H9 (cell line): ENCODE measurements at regions not wholly inside any gene's neighbourhood (a gene's known extent, or its start where the extent isn't known, plus 50 kb on each side); places are given as distances from the start of the nearest gene placed in this dataset.

Experiments
- DNase-seq: peaks from one replicate; pipeline ENCODE4 v3.0.0-alpha.2; 2017
- H2AFZ ChIP-seq: one replicate; pipeline ENCODE4 v1.6.1; 2013; ENCODE audit warnings: mild to moderate bottlenecking, low read length, control low read depth, moderate library complexity
- H2AK5ac ChIP-seq: 2 replicates; pipeline ENCODE4 v1.6.1; 2013; ENCODE audit warnings: low read length, control low read depth, mixed read lengths; ENCODE audit not compliant: insufficient read length
- H2BK120ac ChIP-seq: one replicate; pipeline ENCODE4 v1.6.1; 2013; ENCODE audit warnings: low read depth, mild to moderate bottlenecking, low read length, control low read depth, inconsistent platforms; ENCODE audit not compliant: poor library complexity, severe bottlenecking
- H2BK12ac ChIP-seq: 2 replicates; pipeline ENCODE4 v1.6.1; 2013; ENCODE audit warnings: low read length, control low read depth, mixed read lengths, low read depth; ENCODE audit not compliant: insufficient read length
- H2BK15ac ChIP-seq: 2 replicates; pipeline ENCODE4 v1.6.1; 2013; ENCODE audit warnings: low read depth, low read length, control low read depth
- H2BK20ac ChIP-seq: one replicate; pipeline ENCODE4 v1.6.1; 2013; ENCODE audit warnings: low read depth, mild to moderate bottlenecking, low read length, control low read depth, inconsistent platforms; ENCODE audit not compliant: poor library complexity, severe bottlenecking
- H2BK5ac ChIP-seq: 2 replicates; pipeline ENCODE4 v1.6.1; 2013; ENCODE audit warnings: low read length, control low read depth, mixed read lengths; ENCODE audit not compliant: insufficient read length
- H3K14ac ChIP-seq: 2 replicates; pipeline ENCODE4 v1.6.1; 2013; ENCODE audit warnings: low read length, control low read depth; ENCODE audit not compliant: insufficient read depth
- H3K18ac ChIP-seq: 2 replicates; pipeline ENCODE4 v1.6.1; 2013; ENCODE audit warnings: low read depth, mild to moderate bottlenecking, mixed read lengths, low read length, control low read depth; ENCODE audit not compliant: insufficient read length
- H3K23ac ChIP-seq: 2 replicates; pipeline ENCODE4 v1.6.1; 2013; ENCODE audit warnings: low read length, control low read depth, mixed read lengths, low read depth; ENCODE audit not compliant: insufficient read length
- H3K23me2 ChIP-seq: 2 replicates; pipeline ENCODE4 v1.6.1; 2013; ENCODE audit warnings: low read depth, mild to moderate bottlenecking, mixed read lengths, low read length, control low read depth; ENCODE audit not compliant: insufficient read length, poor library complexity, severe bottlenecking
- H3K27ac ChIP-seq: 2 replicates; pipeline ENCODE4 v1.5.1; 2013; ENCODE audit warnings: low read length, control low read depth, mixed read lengths, low read depth; ENCODE audit not compliant: insufficient read length
- H3K27me3 ChIP-seq: 2 replicates; pipeline ENCODE4 v1.6.1; 2013; ENCODE audit warnings: low read length, control low read depth, inconsistent platforms; ENCODE audit not compliant: insufficient read depth
- H3K4ac ChIP-seq: 2 replicates; pipeline ENCODE4 v1.6.1; 2013; ENCODE audit warnings: low read depth, mild to moderate bottlenecking, control low read depth, inconsistent platforms, low read length, moderate library complexity
- H3K4me1 ChIP-seq: 2 replicates; pipeline ENCODE4 v1.6.1; 2013; ENCODE audit warnings: low read length, control low read depth, inconsistent platforms; ENCODE audit not compliant: insufficient read depth
- H3K4me2 ChIP-seq: 2 replicates; pipeline ENCODE4 v1.6.1; 2013; ENCODE audit warnings: low read length, control low read depth, mixed read lengths; ENCODE audit not compliant: insufficient read length, insufficient read depth
- H3K56ac ChIP-seq: 2 replicates; pipeline ENCODE4 v1.6.1; 2013; ENCODE audit warnings: low read depth, mild to moderate bottlenecking, mixed read lengths, low read length, control low read depth; ENCODE audit not compliant: insufficient read length
- H3K79me1 ChIP-seq: 2 replicates; pipeline ENCODE4 v1.6.1; 2013; ENCODE audit warnings: low read depth, mild to moderate bottlenecking, moderate library complexity, low read length, control low read depth, inconsistent platforms; ENCODE audit not compliant: insufficient read depth, poor library complexity, severe bottlenecking
- H3K79me2 ChIP-seq: 2 replicates; pipeline ENCODE4 v1.6.1; 2013; ENCODE audit warnings: low read length, control low read depth, inconsistent platforms; ENCODE audit not compliant: insufficient read depth
- H3K9ac ChIP-seq: 2 replicates; pipeline ENCODE4 v1.6.1; 2013; ENCODE audit warnings: low read length, control low read depth, mixed read lengths; ENCODE audit not compliant: insufficient read length; ENCODE audit errors: extremely low read depth
- H3K9me3 ChIP-seq: one replicate; pipeline ENCODE4 v1.6.1; 2013; ENCODE audit warnings: low read depth, low read length, inconsistent platforms; ENCODE audit not compliant: control insufficient read depth
- H3T11ph ChIP-seq: one replicate; pipeline ENCODE4 v1.6.1; 2013; ENCODE audit warnings: mild to moderate bottlenecking, low read length, control low read depth, inconsistent platforms
- H4K20me1 ChIP-seq: one replicate; pipeline ENCODE4 v1.6.1; 2013; ENCODE audit not compliant: control insufficient read depth, insufficient read length, insufficient read depth
- H4K5ac ChIP-seq: 2 replicates; pipeline ENCODE4 v1.6.1; 2013; ENCODE audit warnings: low read depth, mild to moderate bottlenecking, mixed read lengths, low read length, control low read depth; ENCODE audit not compliant: insufficient read length
- H4K8ac ChIP-seq: replicated peaks from 2 replicates; pipeline ENCODE4 v1.6.1; 2013; ENCODE audit warnings: low read length, control low read depth, mixed read lengths, low read depth; ENCODE audit not compliant: insufficient read length
- H4K91ac ChIP-seq: 2 replicates; pipeline ENCODE4 v1.6.1; 2013; ENCODE audit warnings: low read depth, mild to moderate bottlenecking, moderate library complexity, mixed read lengths, low read length, control low read depth; ENCODE audit not compliant: insufficient read length
- H3K27ac Mint-ChIP-seq, 3 experiments: 2 replicates in 2 of 3; 3 replicates in 1 of 3; pipeline ENCODE4 v1.8.0; 2020 to 2021; ENCODE audit warnings: mixed read lengths in 3 of 3, mild to moderate bottlenecking in 1 of 3, moderate library complexity in 1 of 3
- H3K27me3 Mint-ChIP-seq: 2 replicates; pipeline ENCODE4 v1.8.0; 2021; ENCODE audit warnings: low read depth, mild to moderate bottlenecking, moderate library complexity, mixed read lengths
- H3K36me3 Mint-ChIP-seq, 3 experiments: 2 replicates in 2 of 3; 3 replicates in 1 of 3; pipeline ENCODE4 v1.8.0; 2020 to 2021; ENCODE audit warnings: low read depth in 3 of 3, mixed read lengths in 3 of 3; ENCODE audit not compliant: insufficient read depth in 1 of 3
- H3K4me1 Mint-ChIP-seq, 2 experiments: 2 replicates each; pipeline ENCODE4 v1.8.0; 2020; ENCODE audit warnings: mixed read lengths in 2 of 2
- H3K4me3 Mint-ChIP-seq, 2 experiments: 2 replicates in 1 of 2; 3 replicates in 1 of 2; pipeline ENCODE4 v1.8.0; 2020 to 2021; ENCODE audit warnings: mild to moderate bottlenecking in 2 of 2, mixed read lengths in 2 of 2, moderate library complexity in 1 of 2
- H3K9me3 Mint-ChIP-seq, 2 experiments: 2 replicates in 1 of 2; 3 replicates in 1 of 2; pipeline ENCODE4 v1.8.0; 2020; ENCODE audit warnings: mild to moderate bottlenecking in 2 of 2, mixed read lengths in 2 of 2, moderate library complexity in 1 of 2
- WGBS: extraction: QIAGEN DNeasy Blood & Tissue Kit; methylation state at CpG from one replicate; pipeline ENCODE4 v1.1.7; 2013; ENCODE audit warnings: missing lambda C conversion rate, low lambda C conversion rate, mixed read lengths; ENCODE audit not compliant: insufficient read length; ENCODE audit errors: extremely low coverage; 5-methylcytosine and 5-hydroxymethylcytosine counted together
- TF ChIP-seq, protein P1 (sequence below): fragments of 200-600 bp; sonication (generic); conservative IDR thresholded peaks from 3 replicates; pipeline ENCODE4 v1.8.0; 2021; ENCODE audit warnings: antibody characterized with exemption, mild to moderate bottlenecking

DNA sequence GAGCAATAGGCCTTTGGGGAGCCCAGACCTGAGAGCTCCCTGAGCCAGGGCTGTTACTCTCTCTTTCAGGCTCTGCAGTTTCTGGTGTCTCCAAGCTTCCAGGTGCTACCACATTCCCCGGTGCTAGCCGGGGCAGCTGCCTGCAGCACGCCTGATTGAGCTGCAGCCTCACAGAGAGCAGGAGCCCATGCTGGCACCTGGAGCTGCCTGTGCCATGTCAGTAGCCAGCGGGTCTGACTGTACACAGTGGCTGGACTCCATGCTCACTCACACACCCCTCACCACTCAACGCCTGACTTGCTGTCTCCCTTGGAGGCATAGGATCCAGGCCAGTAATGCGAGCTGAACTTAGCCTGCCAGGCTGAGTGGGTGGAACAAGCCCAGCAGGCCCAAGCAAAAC lies 800.4 kb upstream of the AGA start:
- H3T11ph ChIP-seq: no peak overlapping the region
- H3K18ac ChIP-seq: no peak overlapping the region
- no peak overlapping the region for H2BK5ac ChIP-seq

More for the DNA sequence above, 800.4 kb upstream of the AGA start:
- H3K9ac ChIP-seq: no peak overlapping the region
- no peak overlapping the region for H4K5ac ChIP-seq
- H3K23me2 ChIP-seq: no peaks in the 10 kb centered on the region
- no peaks in the 10 kb centered on the region for H4K20me1 ChIP-seq
- no peak overlapping the region for H2AFZ ChIP-seq
- H3K27me3 ChIP-seq: no peaks in the 10 kb centered on the region
- H3K9me3 Mint-ChIP-seq: peaks cover 19% of the 10 kb centered on the region in 2 experiments; a peak in 4 of 5 replicates
- H2BK12ac ChIP-seq: no peak overlapping the region
- H3K4me3 Mint-ChIP-seq: no peak overlapping the region
- H2BK15ac ChIP-seq: no peak overlapping the region
- H3K14ac ChIP-seq: no peak overlapping the region
- TF ChIP-seq, protein P1, sequence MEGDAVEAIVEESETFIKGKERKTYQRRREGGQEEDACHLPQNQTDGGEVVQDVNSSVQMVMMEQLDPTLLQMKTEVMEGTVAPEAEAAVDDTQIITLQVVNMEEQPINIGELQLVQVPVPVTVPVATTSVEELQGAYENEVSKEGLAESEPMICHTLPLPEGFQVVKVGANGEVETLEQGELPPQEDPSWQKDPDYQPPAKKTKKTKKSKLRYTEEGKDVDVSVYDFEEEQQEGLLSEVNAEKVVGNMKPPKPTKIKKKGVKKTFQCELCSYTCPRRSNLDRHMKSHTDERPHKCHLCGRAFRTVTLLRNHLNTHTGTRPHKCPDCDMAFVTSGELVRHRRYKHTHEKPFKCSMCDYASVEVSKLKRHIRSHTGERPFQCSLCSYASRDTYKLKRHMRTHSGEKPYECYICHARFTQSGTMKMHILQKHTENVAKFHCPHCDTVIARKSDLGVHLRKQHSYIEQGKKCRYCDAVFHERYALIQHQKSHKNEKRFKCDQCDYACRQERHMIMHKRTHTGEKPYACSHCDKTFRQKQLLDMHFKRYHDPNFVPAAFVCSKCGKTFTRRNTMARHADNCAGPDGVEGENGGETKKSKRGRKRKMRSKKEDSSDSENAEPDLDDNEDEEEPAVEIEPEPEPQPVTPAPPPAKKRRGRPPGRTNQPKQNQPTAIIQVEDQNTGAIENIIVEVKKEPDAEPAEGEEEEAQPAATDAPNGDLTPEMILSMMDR: no peak
- DNase-seq: no peak
- no peak overlapping the region for H3K4me2 ChIP-seq
- no peaks in the 10 kb centered on the region for H3K9me3 ChIP-seq
- peaks cover 0 to 13% (median 4%) of the 10 kb centered on the region in 3 experiments; a peak in 4 of 7 replicates for H3K36me3 Mint-ChIP-seq
- H2BK20ac ChIP-seq: no peak overlapping the region
- no peak overlapping the region for H2BK120ac ChIP-seq
- no peak overlapping the region for H3K27ac Mint-ChIP-seq
- no peaks in the 10 kb centered on the region for H3K79me1 ChIP-seq
- no peaks in the 10 kb centered on the region for H3K4me1 Mint-ChIP-seq
- no peaks in the 10 kb centered on the region for H3K79me2 ChIP-seq
- H3K23ac ChIP-seq: no peak overlapping the region
- H3K27me3 Mint-ChIP-seq: no peaks in the 10 kb centered on the region
- H3K4me1 ChIP-seq: no peaks in the 10 kb centered on the region
- H3K4ac ChIP-seq: no peak overlapping the region
- H4K91ac ChIP-seq: no peak overlapping the region
- H2AK5ac ChIP-seq: no peak overlapping the region
- WGBS: no CpG with 5 or more reads among the region's 6 CpGs
- no peak overlapping the region for H3K27ac ChIP-seq
- no peak overlapping the region for H3K56ac ChIP-seq
- no peak overlapping the region for H4K8ac ChIP-seq
